ENCODE measurements at regions not wholly inside any gene's neighbourhood (a gene's known extent, or its start where the extent isn't known, plus 50 kb on each side); places are given as distances from the start of the nearest gene placed in this dataset.

GRCh38 chr11:35049859-35050531 is 89.0 kb upstream of the CD44 start:
- Histone ChIP-seq H3K27me3 (ENCODE audit: control insufficient read depth, insufficient read depth, low read length) (no peaks in the 10 kb centered on the region), H3K36me3 (ENCODE audit: control insufficient read depth, insufficient read depth, low read length) (no peaks in the 10 kb centered on the region), H3K4me3 (ENCODE audit: low read length) (no peak overlapping the region), H3K9me3 (ENCODE audit: control insufficient read depth, insufficient read depth, low read length) (no peaks in the 10 kb centered on the region), H3K27ac (ENCODE audit: low read length) (peak overlapping the region; percentile 82), H3K4me1 (ENCODE audit: control insufficient read depth, insufficient read depth, low read length) (peaks cover 54% of the 10 kb centered on the region)
- 46% methylated on average over 3 of the region's 4 CpGs for WGBS (ENCODE audit: insufficient coverage)
- TF ChIP-seq CTCF (IDR thresholded peaks at IDR 0.05), result no peak
- Mint-ChIP-seq H3K4me3 (peak overlapping the region; percentile 85), H3K27ac (peak overlapping the region; percentile 96 to 98), H3K9me3 (no peaks in the 10 kb centered on the region), H3K36me3 (peaks cover 9% of the 10 kb centered on the region), H3K4me1 (peaks cover 58% of the 10 kb centered on the region in 2 donors), H3K27me3 (ENCODE audit: low read depth in 2 of 2) (no peaks in the 10 kb centered on the region)
- intact Hi-C loops (cut with micrococcal nuclease), result loop anchor here (2.0 to 5.0 kb wide), 3 partner anchors 17 to 95 kb away; no protein-coding TSS in a partner anchor
- ATAC-seq, result no peak
- DNase-seq, result peak in 1 of 2 donors; percentile 28

DNA sequence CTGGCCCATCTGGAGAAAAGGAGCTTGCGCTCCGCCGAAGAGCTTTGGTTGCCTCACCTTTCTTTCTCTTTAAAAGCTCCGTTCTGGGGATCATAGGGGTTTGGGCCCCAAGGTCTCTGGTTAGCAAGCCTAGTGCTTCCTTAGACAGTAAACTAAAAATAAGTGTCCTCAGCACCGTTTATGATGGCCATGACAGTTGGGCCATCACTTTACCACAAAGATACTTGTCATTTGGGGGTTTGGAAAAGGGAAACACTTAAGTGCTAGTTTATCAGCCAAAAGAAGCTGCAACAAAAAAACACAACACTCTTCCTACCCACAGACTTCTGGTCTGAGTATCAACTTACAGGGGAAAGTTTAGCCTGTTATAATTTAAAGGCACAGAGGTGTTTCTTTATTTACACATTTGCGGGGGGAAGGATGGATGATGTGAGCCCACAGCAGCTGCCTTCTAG is 88.4 kb upstream of the CD44 start:
- Histone ChIP-seq H3K27ac (ENCODE audit: low read length) (peak overlapping the region; percentile 82), H3K36me3 (ENCODE audit: control insufficient read depth, insufficient read depth, low read length) (no peaks in the 10 kb centered on the region), H3K27me3 (ENCODE audit: control insufficient read depth, insufficient read depth, low read length) (no peaks in the 10 kb centered on the region), H3K4me3 (ENCODE audit: low read length) (no peak overlapping the region), H3K9me3 (ENCODE audit: control insufficient read depth, insufficient read depth, low read length) (no peaks in the 10 kb centered on the region), H3K4me1 (ENCODE audit: control insufficient read depth, insufficient read depth, low read length) (peaks cover 49% of the 10 kb centered on the region)
- Mint-ChIP-seq H3K27me3 (ENCODE audit: low read depth in 2 of 2) (no peaks in the 10 kb centered on the region), H3K4me3 (peak overlapping the region; percentile 85), H3K4me1 (peaks cover 53 to 57% of the 10 kb centered on the region in 2 donors), H3K36me3 (peaks cover 9% of the 10 kb centered on the region), H3K9me3 (no peaks in the 10 kb centered on the region), H3K27ac (peak overlapping the region; percentile 96 to 98)
- ATAC-seq (peak; percentile 46 to 74 (median 73)), DNase-seq (peak; percentile 30 to 34)
- WGBS (ENCODE audit: insufficient coverage), result 19% methylated on average over 6 of the region's 6 CpGs
- TF ChIP-seq CTCF (IDR thresholded peaks at IDR 0.05), result no peak
- intact Hi-C loops (cut with micrococcal nuclease), result loop anchor here (2.0 kb wide), 2 partner anchors 16 to 94 kb away; no protein-coding TSS in a partner anchor

GRCh38 chr11:35056391-35057093 is 82.4 kb upstream of the CD44 start:
- 88% methylated on average over 1 of the region's 1 CpG for WGBS (ENCODE audit: insufficient coverage)
- intact Hi-C loops (cut with micrococcal nuclease), result no loop called here
- Histone ChIP-seq H3K36me3 (ENCODE audit: control insufficient read depth, insufficient read depth, low read length) (no peaks in the 10 kb centered on the region), H3K27me3 (ENCODE audit: control insufficient read depth, insufficient read depth, low read length) (no peaks in the 10 kb centered on the region), H3K27ac (ENCODE audit: low read length) (no peak overlapping the region), H3K4me1 (ENCODE audit: control insufficient read depth, insufficient read depth, low read length) (peaks cover 13% of the 10 kb centered on the region), H3K9me3 (ENCODE audit: control insufficient read depth, insufficient read depth, low read length) (no peaks in the 10 kb centered on the region), H3K4me3 (ENCODE audit: low read length) (no peak overlapping the region)
- H3K36me3 Mint-ChIP-seq, result no peaks in the 10 kb centered on the region
- H3K4me1 Mint-ChIP-seq, result peaks cover 23 to 38% of the 10 kb centered on the region in 2 donors
- no peak for TF ChIP-seq CTCF (IDR thresholded peaks at IDR 0.05)
- DNase-seq, result no peak
- no peak for ATAC-seq
- H3K27ac Mint-ChIP-seq, result peak overlapping the region in 1 of 2 donors; percentile 39
- H3K4me3 Mint-ChIP-seq, result no peak overlapping the region
- no peaks in the 10 kb centered on the region for H3K9me3 Mint-ChIP-seq
- H3K27me3 Mint-ChIP-seq (ENCODE audit: low read depth in 2 of 2), result no peaks in the 10 kb centered on the region
